ENCODE measurements at regions not wholly inside any gene's neighbourhood (a gene's known extent, or its start where the extent isn't known, plus 50 kb on each side); places are given as distances from the start of the nearest gene placed in this dataset.

DNA sequence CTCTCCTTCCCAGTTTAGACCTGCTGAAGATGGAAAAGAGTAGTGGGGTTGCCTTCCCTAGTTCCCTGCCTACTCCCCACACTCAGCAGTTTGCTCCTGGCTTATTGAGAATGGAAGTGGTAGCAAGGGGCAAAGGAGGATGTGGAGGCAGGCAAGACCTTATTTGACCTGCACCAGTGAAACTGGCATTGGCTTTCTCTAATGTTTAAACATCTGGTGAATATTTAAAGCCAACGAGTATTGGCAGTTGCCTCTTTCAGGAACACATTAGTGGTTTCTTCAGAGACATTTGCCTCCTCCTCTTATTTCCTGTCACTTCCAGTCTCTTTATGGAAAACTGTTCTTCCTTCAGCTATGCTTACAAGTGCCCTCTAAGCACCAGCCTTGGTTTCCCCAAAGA lies 62.4 kb upstream of the VAV3 start:
- no peak for TF ChIP-seq EP300 (IDR thresholded peaks at IDR 0.05; ENCODE audit: low read depth)
- TF ChIP-seq, protein P1, sequence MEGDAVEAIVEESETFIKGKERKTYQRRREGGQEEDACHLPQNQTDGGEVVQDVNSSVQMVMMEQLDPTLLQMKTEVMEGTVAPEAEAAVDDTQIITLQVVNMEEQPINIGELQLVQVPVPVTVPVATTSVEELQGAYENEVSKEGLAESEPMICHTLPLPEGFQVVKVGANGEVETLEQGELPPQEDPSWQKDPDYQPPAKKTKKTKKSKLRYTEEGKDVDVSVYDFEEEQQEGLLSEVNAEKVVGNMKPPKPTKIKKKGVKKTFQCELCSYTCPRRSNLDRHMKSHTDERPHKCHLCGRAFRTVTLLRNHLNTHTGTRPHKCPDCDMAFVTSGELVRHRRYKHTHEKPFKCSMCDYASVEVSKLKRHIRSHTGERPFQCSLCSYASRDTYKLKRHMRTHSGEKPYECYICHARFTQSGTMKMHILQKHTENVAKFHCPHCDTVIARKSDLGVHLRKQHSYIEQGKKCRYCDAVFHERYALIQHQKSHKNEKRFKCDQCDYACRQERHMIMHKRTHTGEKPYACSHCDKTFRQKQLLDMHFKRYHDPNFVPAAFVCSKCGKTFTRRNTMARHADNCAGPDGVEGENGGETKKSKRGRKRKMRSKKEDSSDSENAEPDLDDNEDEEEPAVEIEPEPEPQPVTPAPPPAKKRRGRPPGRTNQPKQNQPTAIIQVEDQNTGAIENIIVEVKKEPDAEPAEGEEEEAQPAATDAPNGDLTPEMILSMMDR (IDR thresholded peaks at IDR 0.05), result no peak

Data from transverse colon (tissue), 3 donors.